ENCODE measurements at regions not wholly inside any gene's neighbourhood (a gene's known extent, or its start where the extent isn't known, plus 50 kb on each side); places are given as distances from the start of the nearest gene placed in this dataset.

DNA sequence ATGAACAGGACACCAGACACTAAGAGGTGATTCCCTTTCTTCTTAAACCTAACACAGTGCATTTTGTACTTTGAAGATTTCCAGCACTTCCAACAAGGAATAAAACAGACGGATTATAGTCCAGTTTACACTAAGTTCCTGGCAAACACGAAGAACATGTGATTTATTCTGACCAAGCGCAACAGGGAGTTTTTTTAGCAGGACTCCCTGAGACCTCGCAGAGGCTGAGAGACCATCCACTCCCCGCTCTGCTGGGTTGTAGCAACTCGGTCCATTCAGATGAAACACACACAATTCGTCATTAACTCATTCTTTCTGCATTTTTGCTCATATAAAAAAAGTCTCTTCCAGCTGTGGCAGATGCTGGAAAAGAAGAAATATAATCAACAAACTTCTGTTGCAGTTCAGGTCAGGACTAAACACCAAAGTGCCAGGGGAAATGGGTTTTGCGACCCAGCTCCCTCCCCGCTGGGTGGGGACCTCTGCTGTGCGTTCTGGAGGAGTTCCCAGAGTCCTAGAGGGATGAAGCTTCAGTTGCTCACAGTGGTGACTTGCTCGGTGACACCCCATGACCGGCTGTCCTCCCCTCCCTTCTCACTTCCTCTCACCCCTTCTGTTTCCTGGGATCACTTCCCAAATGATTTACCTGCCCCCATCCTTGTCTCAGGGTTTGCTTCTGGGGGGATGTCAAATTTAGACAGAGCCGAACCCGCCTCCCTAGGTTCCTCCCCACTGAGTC is 52.5 kb downstream of the KCNF1 start:
- DNase-seq (ENCODE audit: low read depth, low spot score) = no peak
- in situ Hi-C loops (cut with HindIII; ENCODE audit: low pct_unique_long_range_greater_than_20kb, low sequenced_read_pairs) = no loop called here

GRCh38 chr2:10965241-10965843 is 53.6 kb downstream of the KCNF1 start:
- no peak for DNase-seq (ENCODE audit: low read depth, low spot score)
- in situ Hi-C loops (cut with HindIII; ENCODE audit: low pct_unique_long_range_greater_than_20kb, low sequenced_read_pairs) = no loop called here

DNA sequence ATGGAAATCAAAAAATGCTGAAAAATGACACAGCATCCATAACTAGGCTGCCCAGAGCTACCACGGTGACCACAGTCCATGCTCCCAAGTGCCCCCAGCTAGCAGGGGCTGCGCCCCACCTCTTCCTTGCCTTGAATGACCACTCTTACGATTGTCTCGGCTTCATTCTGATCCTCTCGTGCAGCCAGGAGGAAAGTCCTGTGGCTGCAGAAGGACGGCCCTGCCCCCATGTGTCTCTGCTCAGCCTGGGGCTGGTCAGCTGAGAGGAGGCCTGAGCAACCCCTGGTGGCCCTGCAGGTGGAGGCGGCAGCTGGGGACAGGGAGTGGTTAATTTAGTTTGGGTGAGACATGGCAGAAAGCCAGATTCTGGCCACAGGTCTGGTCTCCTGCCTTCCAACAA is 54.3 kb downstream of the KCNF1 start:
- DNase-seq (ENCODE audit: low read depth, low spot score) = no peak
- in situ Hi-C loops (cut with HindIII; ENCODE audit: low pct_unique_long_range_greater_than_20kb, low sequenced_read_pairs) = no loop called here

DNA sequence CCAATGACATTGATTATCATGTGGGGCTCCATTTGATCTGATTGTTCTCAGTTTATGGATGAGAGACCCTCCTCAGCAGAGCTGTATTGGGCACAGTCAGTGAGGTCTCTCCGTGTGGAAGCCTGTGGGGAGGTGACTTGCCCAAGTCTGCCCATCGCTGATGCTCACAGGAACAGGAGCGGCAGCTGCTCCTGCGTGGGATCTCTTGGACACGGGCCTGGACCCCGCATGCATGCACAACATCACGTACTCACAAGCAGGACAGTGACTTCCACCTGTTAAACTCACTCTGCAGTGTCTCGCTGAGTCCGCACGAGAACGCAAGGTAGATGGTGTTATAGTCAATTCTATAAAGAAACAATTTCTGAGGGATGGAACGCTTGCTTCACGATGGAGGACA is 55.0 kb downstream of the KCNF1 start:
- DNase-seq (ENCODE audit: low read depth, low spot score) = no peak
- in situ Hi-C loops (cut with HindIII; ENCODE audit: low pct_unique_long_range_greater_than_20kb, low sequenced_read_pairs) = no loop called here

DNA sequence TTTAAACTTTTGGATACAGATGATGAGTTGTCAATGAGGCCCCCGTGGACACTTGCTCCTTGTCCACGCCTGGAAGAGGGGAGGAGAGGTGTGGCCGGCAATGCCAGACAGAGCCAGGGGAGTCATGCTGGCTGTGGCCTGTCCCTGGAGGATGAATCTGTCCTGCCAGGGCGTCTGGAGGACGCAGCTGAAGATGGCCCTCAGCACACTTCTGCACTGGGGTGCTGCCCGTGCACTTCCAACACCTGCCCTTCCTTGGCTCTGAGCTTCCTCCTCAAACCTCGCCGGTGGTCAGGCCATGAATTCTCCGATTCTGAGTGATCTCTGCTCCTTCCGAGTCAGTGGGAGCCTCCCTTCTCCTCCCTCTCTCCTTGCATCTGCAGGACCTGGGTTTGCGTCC is 56.4 kb downstream of the KCNF1 start:
- no peak for DNase-seq (ENCODE audit: low read depth, low spot score)
- in situ Hi-C loops (cut with HindIII; ENCODE audit: low pct_unique_long_range_greater_than_20kb, low sequenced_read_pairs) = no loop called here

DNA sequence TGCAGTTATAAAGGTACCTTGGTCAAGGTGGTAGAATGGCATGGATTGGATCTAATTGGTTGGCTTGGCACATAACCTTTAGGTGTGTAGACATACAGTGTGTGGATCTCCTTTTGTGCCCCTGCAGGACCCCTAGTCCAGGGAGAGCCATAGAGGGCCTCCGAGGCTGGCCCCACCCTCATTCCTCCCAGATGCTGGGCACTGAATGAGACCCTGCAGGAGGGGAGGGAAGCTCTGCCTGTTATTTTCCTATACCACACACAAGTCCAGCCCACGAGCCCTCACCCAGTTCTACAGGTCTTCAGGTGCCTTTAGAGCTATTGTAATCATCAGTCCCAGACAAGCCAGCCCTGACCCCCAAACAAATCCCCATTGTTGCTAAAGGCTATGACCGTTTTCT is 58.9 kb downstream of the KCNF1 start:
- DNase-seq (ENCODE audit: low read depth, low spot score) = no peak
- in situ Hi-C loops (cut with HindIII; ENCODE audit: low pct_unique_long_range_greater_than_20kb, low sequenced_read_pairs) = no loop called here

DNA sequence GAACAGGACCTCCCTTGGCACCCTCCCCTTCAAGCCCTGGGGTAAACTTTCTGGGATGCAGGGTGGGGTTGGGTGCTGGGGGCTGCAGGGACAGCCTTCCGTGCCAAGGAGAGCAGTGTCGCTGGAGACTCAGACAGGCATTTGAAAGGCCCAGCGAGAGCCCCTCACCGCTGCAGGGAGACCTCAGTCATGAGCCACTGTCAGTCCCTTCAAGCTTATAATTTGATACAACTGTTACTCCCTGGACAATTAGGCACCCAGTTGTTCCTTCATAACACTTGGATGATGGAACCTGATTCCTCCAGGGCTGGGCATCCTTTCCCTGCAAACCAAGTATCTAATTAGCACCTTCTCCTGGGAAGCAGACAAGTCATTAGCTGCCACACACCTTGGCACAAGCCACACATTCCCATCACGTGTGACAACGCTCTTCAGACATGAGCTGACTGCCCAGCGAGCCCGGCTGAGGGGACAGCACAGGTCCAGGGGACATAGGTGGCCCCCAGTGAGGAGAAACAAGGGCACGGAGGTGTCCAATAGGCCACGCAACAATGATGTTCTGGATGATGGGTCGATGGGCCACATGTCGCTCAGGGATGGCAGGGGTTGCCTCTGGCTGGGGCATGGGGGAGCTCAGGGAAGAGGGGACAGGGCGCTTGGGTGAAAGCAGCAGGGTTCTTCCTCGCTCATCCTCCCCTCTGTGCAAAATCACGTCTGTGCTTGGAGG is 59.6 kb downstream of the KCNF1 start:
- in situ Hi-C loops (cut with HindIII; ENCODE audit: low pct_unique_long_range_greater_than_20kb, low sequenced_read_pairs) = no loop called here
- no peak for DNase-seq (ENCODE audit: low read depth, low spot score)

DNA sequence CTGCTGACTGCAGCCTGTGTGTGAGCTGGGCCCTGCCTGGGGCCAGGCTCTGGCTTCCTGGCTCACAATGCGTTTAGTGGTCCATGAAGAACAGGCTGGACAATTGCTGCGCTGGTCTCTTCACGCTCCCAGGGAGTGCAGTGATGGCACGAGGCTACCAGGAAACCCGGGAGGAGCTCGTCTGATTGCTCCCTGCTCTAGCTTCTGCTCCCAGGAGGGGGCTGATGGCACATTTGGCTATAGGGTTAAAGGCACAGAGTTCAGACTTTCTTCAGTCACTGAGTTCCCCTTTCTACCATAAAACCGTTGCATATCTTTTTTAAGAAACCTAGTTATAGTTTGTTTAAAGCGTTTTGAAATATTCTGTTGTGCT is 60.1 kb downstream of the KCNF1 start:
- no peak for DNase-seq (ENCODE audit: low read depth, low spot score)
- in situ Hi-C loops (cut with HindIII; ENCODE audit: low pct_unique_long_range_greater_than_20kb, low sequenced_read_pairs) = no loop called here

DNA sequence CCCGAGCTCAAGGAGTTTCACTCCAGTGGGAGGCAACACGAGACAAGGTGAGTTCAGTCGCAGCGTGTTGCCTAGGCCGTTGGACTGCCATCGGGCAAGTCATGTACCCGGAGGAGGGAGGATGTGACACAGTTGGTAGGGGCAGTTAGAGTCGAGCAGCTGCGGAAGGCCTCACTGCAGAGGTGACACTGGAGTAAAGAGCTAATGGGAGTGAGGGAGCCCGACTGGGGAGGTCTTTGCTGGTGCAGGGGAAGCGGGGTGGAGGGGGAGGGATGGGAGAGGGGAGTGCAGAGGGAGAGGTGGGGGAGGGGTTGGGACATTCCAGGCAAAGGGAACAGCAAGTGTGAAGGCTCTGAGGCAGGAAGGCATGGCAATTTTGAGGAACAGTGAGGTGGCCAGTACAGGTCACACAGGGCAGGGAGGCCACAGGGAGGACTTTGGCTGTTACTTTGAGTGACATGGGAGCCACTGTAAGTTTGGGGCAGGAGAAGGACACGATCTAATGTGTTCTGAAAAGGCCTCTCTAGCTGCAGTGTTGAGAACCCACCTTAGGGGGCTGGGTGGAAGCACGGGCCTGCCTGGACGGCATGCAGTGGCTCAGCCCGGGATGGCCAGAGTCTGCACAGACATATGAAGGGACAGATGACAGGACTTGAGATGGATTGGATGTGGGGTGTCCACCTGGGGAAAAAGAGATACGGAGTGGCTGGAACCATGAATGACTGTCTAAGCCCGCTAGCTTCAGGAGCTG is 61.1 kb downstream of the KCNF1 start:
- DNase-seq (ENCODE audit: low read depth, low spot score) = no peak
- in situ Hi-C loops (cut with HindIII; ENCODE audit: low pct_unique_long_range_greater_than_20kb, low sequenced_read_pairs) = no loop called here

DNA sequence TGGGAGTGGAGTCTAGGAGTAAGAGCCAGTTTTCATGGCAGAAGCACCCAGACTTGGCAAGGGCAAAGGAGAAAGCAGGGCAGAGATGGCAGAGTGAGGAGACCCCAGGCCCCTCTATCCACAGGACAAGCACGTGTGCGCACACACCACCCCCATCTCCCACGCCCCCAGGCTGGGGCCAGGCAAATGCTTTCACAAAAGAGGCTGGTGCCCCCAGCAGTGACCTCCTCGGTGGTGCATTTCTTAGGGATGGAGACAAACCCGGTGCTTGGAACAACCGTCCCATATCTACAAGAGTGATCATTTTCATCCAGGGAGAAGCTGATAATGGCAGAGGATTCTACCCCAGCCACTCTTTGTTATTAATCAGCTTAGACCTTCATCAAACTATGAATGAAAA is 62.0 kb downstream of the KCNF1 start:
- in situ Hi-C loops (cut with HindIII; ENCODE audit: low pct_unique_long_range_greater_than_20kb, low sequenced_read_pairs) = no loop called here
- DNase-seq (ENCODE audit: low read depth, low spot score) = no peak

GRCh38 chr2:10977003-10977402 is 65.3 kb downstream of the KCNF1 start:
- DNase-seq (ENCODE audit: low read depth, low spot score) = no peak
- in situ Hi-C loops (cut with HindIII; ENCODE audit: low pct_unique_long_range_greater_than_20kb, low sequenced_read_pairs) = no loop called here

DNA sequence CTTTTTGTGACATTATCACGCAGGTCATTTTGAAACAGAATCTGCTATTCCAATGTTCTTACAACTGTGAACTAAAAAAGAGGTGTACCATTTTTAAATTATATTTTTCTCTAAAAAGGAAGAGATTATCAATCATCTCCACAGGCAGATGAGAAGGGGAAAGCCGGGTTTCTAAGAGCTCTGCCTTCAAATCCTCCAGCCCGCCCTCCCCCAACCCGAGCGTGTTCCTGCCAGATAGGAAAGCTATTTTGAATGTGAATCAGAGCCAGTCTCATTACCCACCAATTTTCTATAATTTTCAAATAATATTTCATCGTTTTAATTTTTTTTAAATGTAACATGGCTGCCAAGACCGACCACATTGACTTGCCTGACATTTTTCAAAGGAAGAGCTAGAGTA is 65.9 kb downstream of the KCNF1 start:
- in situ Hi-C loops (cut with HindIII; ENCODE audit: low pct_unique_long_range_greater_than_20kb, low sequenced_read_pairs) = no loop called here

DNA sequence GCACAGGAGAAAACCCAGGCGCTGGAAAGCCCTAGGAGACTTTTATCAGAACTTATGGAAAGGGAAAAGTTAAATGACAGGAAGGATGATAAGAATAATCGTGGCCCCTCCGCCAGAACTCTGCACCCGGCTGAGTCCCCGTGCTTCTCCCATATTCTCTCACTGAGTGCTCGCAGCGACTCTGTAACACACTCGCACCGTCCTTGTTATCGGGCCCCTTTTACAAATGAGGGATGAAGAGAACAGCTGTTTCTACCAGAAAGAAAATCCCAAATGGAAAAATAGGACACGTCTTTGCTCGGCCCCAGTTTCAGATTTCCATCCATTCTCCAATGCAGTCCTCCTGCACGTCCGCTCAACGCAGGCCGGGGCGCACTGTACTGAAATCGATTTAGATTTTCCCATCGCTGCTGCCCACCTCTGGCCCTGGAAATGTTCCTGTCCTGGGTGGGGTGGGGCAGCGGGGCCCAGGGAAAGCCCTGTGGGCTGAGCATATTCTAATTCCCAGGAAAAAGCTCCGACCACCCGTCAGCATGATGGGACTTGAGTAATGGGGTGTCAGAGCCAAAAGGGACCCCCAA is 66.4 kb downstream of the KCNF1 start:
- DNase-seq (ENCODE audit: low read depth, low spot score) = no peak
- in situ Hi-C loops (cut with HindIII; ENCODE audit: low pct_unique_long_range_greater_than_20kb, low sequenced_read_pairs) = no loop called here

More for the DNA sequence above, 65.9 kb downstream of the KCNF1 start:
- DNase-seq (ENCODE audit: low read depth, low spot score) = no peak

DNA sequence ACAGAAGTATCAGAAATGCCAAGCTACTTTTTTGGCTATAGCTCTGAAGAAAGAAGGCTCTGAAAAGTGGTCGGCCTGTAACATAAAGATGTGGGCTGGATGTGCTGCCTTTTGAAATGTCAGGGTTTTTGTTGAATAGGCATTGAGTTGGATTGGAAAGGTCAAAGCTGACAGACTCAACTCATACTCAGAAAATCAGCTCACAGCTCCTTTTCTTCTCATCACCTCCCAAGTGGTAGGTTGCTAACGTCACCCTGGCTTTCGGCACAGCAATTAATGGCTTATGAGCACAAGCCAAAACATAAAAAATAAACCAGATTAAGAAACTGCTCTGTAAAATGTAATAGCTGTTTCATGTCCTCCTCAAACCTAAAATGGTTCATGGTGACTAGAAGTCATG is 68.3 kb downstream of the KCNF1 start:
- in situ Hi-C loops (cut with HindIII; ENCODE audit: low pct_unique_long_range_greater_than_20kb, low sequenced_read_pairs) = no loop called here
- no peak for DNase-seq (ENCODE audit: low read depth, low spot score)

DNA sequence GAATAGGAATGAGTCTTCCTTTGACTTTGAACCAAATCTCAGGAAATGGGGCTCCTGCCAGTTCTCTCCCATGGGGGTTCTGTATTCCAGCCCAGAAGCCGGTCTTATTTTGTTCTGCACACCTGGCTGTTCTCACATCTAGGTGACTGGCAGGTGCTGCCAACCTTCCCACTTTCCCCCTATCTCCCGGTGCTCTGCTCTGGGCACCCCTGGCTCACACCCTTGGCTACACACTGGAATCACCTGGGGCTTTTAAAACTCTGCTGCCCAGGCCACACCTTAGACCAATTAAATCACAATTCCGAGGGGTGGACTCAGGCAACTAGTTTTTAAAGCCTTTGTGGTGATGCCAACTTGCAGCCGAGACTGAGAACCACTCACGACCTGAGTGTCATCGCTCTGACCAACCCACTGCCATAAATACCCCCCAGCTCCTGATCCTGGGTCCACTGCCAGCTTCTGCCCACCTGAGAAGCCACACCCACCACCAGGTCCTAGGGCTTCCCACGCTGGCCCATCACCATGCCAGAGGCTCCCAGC is 69.2 kb downstream of the KCNF1 start:
- in situ Hi-C loops (cut with HindIII; ENCODE audit: low pct_unique_long_range_greater_than_20kb, low sequenced_read_pairs) = no loop called here
- no peak for DNase-seq (ENCODE audit: low read depth, low spot score)

DNA sequence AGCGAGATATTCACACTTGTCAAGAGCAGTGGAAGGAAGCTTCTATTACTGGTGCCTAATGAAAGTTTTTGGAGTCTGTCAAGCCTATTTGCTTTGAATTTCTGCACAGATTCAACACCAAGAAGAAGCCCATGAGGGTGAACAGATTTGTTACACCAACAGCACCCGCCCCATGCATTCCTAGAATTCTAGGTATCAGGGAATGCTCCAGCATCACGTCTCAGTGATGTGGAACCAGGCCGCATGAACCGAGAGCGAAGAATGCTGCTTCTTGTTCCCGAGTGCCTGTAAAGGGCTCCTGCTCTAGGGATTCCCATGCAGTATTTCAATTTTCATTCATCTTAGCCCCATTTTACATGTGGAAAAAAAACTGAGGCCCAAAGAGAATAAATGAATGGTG is 69.7 kb downstream of the KCNF1 start:
- in situ Hi-C loops (cut with HindIII; ENCODE audit: low pct_unique_long_range_greater_than_20kb, low sequenced_read_pairs) = no loop called here
- DNase-seq (ENCODE audit: low read depth, low spot score) = no peak

- in situ Hi-C loops (cut with HindIII; ENCODE audit: low pct_unique_long_range_greater_than_20kb, low sequenced_read_pairs) = no loop called here
Measured at GRCh38 chr2:10981941-10982431, 70.3 kb downstream of the KCNF1 start.

More at GRCh38 chr2:10981941-10982431, 70.3 kb downstream of the KCNF1 start:
- no peak for DNase-seq (ENCODE audit: low read depth, low spot score)

All from SK-MEL-5 (cell line).